PC-3 (cell line): ENCODE measurements at regions not wholly inside any gene's neighbourhood (a gene's known extent, or its start where the extent isn't known, plus 50 kb on each side); places are given as distances from the start of the nearest gene placed in this dataset.

Experiments used
- ATAC-seq: fragments of 200-7000 bp; cut with Tn5 transposase; 2 replicates; pipeline ENCODE4 v1.9.1; 2020; ENCODE audit warnings: mild to moderate bottlenecking, moderate library complexity
- BruUV-seq: library from RNA; stranded (reverse); fragments of 400-500 nt; replicated peaks from 2 replicates; lab custom pipeline; 2021; lab: Mats Ljungman, UMichigan
- CTCF ChIA-PET: fragments of 300-600 bp; sonication (Branson Sonifier 250); formaldehyde crosslinking; loops from one replicate; lab custom pipeline; 2022; ENCODE audit warnings: antibody characterized with exemption; lab: Charles Lee
- POLR2A ChIA-PET: fragments of 300-600 bp; sonication (Branson Sonifier 250); formaldehyde crosslinking; loops from one replicate; lab custom pipeline; 2022; ENCODE audit warnings: antibody characterized with exemption; ENCODE audit not compliant: unreplicated experiment; lab: Charles Lee
- DNase-seq: peaks from one replicate; pipeline ENCODE4 v3.0.0-alpha.2; 2015
- H2AFZ ChIP-seq: fragments of 300-600 bp; sonication (generic); 2 replicates; pipeline ENCODE4 v1.6.0; 2016; ENCODE audit warnings: antibody characterized with exemption, low read length
- H3F3A ChIP-seq: fragments of 300-600 bp; sonication (generic); one replicate; pipeline ENCODE4 v1.6.0; 2017; ENCODE audit warnings: antibody characterized with exemption, low read length, control low read depth, mild to moderate bottlenecking; ENCODE audit not compliant: unreplicated experiment
- H3K27ac ChIP-seq: fragments of 300-600 bp; sonication (generic); 2 replicates; pipeline ENCODE4 v1.5.1; 2016; ENCODE audit warnings: mild to moderate bottlenecking, low read length
- H3K27me3 ChIP-seq: fragments of 300-600 bp; sonication (generic); 2 replicates; pipeline ENCODE4 v1.6.1; 2016; ENCODE audit warnings: low read length, mixed read lengths
- H3K36me3 ChIP-seq: fragments of 300-600 bp; sonication (generic); 2 replicates; pipeline ENCODE4 v1.6.1; 2016; ENCODE audit warnings: low read depth, mixed run types, low read length, mixed read lengths
- H3K4me1 ChIP-seq: fragments of 300-600 bp; sonication (generic); 2 replicates; pipeline ENCODE4 v1.5.1; 2016; ENCODE audit warnings: low read length; ENCODE audit not compliant: insufficient read depth
- H3K4me2 ChIP-seq: fragments of 300-600 bp; sonication (generic); 2 replicates; pipeline ENCODE4 v1.6.0; 2016; ENCODE audit warnings: low read length
- H3K4me3 ChIP-seq: fragments of 300-600 bp; sonication (generic); 2 replicates; pipeline ENCODE4 v1.5.1; 2016; ENCODE audit warnings: mild to moderate bottlenecking, low read length, mixed read lengths
- H3K79me2 ChIP-seq: fragments of 300-600 bp; sonication (generic); 2 replicates; pipeline ENCODE4 v1.6.1; 2017; ENCODE audit warnings: low read length, mixed read lengths
- H3K9ac ChIP-seq: fragments of 300-600 bp; sonication (generic); 2 replicates; pipeline ENCODE4 v1.6.0; 2016; ENCODE audit warnings: mild to moderate bottlenecking, low read length
- H3K9me2 ChIP-seq: fragments of 300-600 bp; sonication (generic); replicated peaks from 2 replicates; pipeline ENCODE4 v1.6.1; 2016; ENCODE audit warnings: mixed run types, low read length, mixed read lengths
- H3K9me3 ChIP-seq: fragments of 300-600 bp; sonication (generic); 2 replicates; pipeline ENCODE4 v1.6.1; 2016; ENCODE audit warnings: low read length, mixed read lengths
- H4K20me1 ChIP-seq: fragments of 300-600 bp; sonication (generic); 2 replicates; pipeline ENCODE4 v1.6.1; 2016; ENCODE audit warnings: low read length, mixed read lengths
- CTCF ChIP-seq: fragments of 300-600 bp; sonication (generic); conservative IDR thresholded peaks from 2 replicates; pipeline ENCODE4 v1.5.1; 2017; ENCODE audit warnings: antibody characterized with exemption, low read depth, mild to moderate bottlenecking, low read length
- EZH2 ChIP-seq: fragments of 300-600 bp; sonication (generic); IDR thresholded peaks from one replicate; pipeline ENCODE4 v1.6.1; 2017; ENCODE audit warnings: antibody characterized with exemption, mild to moderate bottlenecking, low read length; ENCODE audit not compliant: unreplicated experiment
- EZH2phosphoT487 ChIP-seq: fragments of 300-600 bp; sonication (generic); IDR thresholded peaks from 2 replicates; pipeline ENCODE4 v1.6.1; 2018; ENCODE audit warnings: mild to moderate bottlenecking, antibody characterized with exemption, low read length, borderline replicate concordance
- intact Hi-C: fragments of 100-400 bp; cut with micrococcal nuclease; formaldehyde crosslinking; loops from 2 replicates; pipeline ENCODE4 v1.9.0; 2023

- POLR2A ChIA-PET = no interaction called here
These were observed 261.3 kb upstream of the ESRRG start for GRCh38 chr1:216984536-216984935.

GRCh38 chr1:216983823-216984222 is 260.6 kb upstream of the ESRRG start:
- H3K27me3 ChIP-seq = no peaks in the 10 kb centered on the region
- H3K79me2 ChIP-seq = no peaks in the 10 kb centered on the region
- H4K20me1 ChIP-seq = no peaks in the 10 kb centered on the region
- H3K9me2 ChIP-seq = 0 out of 2 replicates have a peak, but pooled peaks cover 6% of the 10 kb centered on the region
- DNase-seq (no peak), ATAC-seq (no peak)
- no TSS peak for BruUV-seq
- no peak overlapping the region for H2AFZ ChIP-seq
- H3K36me3 ChIP-seq = no peaks in the 10 kb centered on the region
- no peak overlapping the region for H3K4me3 ChIP-seq
- intact Hi-C loops = no loop called here
- H3K27ac ChIP-seq = no peak overlapping the region
- H3F3A ChIP-seq = no peaks in the 10 kb centered on the region
- H3K9ac ChIP-seq = no peak overlapping the region
- no peak overlapping the region for H3K4me2 ChIP-seq
- H3K9me3 ChIP-seq = no peaks in the 10 kb centered on the region
- ChIA-PET POLR2A (no interaction called here), CTCF (no interaction called here)
- TF ChIP-seq EZH2 (no peak), EZH2phosphoT487 (no peak), CTCF (no peak)
- no peaks in the 10 kb centered on the region for H3K4me1 ChIP-seq

More at GRCh38 chr1:216984536-216984935, 261.3 kb upstream of the ESRRG start:
- no peak for ATAC-seq
- Histone ChIP-seq H3K9ac (no peak overlapping the region), H3K79me2 (no peaks in the 10 kb centered on the region), H3K36me3 (no peaks in the 10 kb centered on the region), H3K27ac (no peak overlapping the region), H4K20me1 (no peaks in the 10 kb centered on the region), H3K4me3 (no peak overlapping the region), H2AFZ (no peak overlapping the region), H3K9me3 (no peaks in the 10 kb centered on the region), H3K4me1 (no peaks in the 10 kb centered on the region), H3F3A (no peaks in the 10 kb centered on the region), H3K27me3 (no peaks in the 10 kb centered on the region), H3K9me2 (0 out of 2 replicates have a peak, but pooled peaks cover 3% of the 10 kb centered on the region), H3K4me2 (no peak overlapping the region)
- intact Hi-C loops = no loop called here
- DNase-seq = no peak
- no TSS peak for BruUV-seq
- CTCF ChIA-PET = no interaction called here
- TF ChIP-seq EZH2phosphoT487 (no peak), CTCF (no peak), EZH2 (no peak)

GRCh38 chr1:216961516-216961915 is 238.3 kb upstream of the ESRRG start:
- CTCF ChIA-PET = interaction anchor here (0.9 kb wide), 1 partner anchor 378 kb away, joined by 3 read pairs; no protein-coding TSS in a partner anchor
- Histone ChIP-seq H3K36me3 (no peaks in the 10 kb centered on the region), H3K27me3 (no peaks in the 10 kb centered on the region), H3K4me3 (no peak overlapping the region), H3K4me1 (no peaks in the 10 kb centered on the region), H2AFZ (no peak overlapping the region), H4K20me1 (no peaks in the 10 kb centered on the region), H3K4me2 (no peak overlapping the region), H3K27ac (no peak overlapping the region), H3K9me2 (no peaks in the 10 kb centered on the region), H3K79me2 (no peaks in the 10 kb centered on the region), H3K9ac (no peak overlapping the region), H3F3A (no peaks in the 10 kb centered on the region), H3K9me3 (no peaks in the 10 kb centered on the region)
- no TSS peak for BruUV-seq
- POLR2A ChIA-PET = no interaction called here
- intact Hi-C loops = loop anchor here (1.0 to 10.0 kb wide), 13 partner anchors 66 to 1210 kb away; no protein-coding TSS in a partner anchor
- DNase-seq (peak; percentile 47), ATAC-seq (peak; percentile 67)
- no peak for TF ChIP-seq EZH2
- peak; percentile 76 for TF ChIP-seq CTCF
